ENCODE measurements at regions not wholly inside any gene's neighbourhood (a gene's known extent, or its start where the extent isn't known, plus 50 kb on each side); places are given as distances from the start of the nearest gene placed in this dataset.

DNA sequence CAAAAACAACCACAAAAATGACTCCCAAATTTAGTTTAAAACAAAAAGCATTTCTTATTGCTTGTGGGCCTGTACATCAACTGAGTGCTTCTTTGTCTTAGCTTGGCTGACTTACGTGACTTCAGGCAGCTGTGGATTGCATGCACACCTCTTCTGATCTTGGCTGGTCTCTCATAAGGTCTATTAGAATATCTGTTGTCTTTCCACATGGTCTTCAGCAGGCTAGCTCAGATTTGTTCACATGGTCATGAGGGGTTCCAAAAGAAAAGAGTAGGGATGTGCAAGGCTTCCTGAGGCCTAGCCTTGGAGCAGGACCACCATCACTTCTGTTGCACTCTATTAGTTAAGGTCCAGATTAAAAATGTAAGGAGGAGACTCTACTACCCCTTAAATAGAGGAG, 120.1 kb downstream of the LRRC70 start:
- no peaks in the 10 kb centered on the region for H3K36me3 Mint-ChIP-seq
- H3K27me3 Mint-ChIP-seq (ENCODE audit: low read depth), result no peaks in the 10 kb centered on the region; the same call in 1 of the 2 replicates
- H3K4me1 Mint-ChIP-seq, result peaks cover 11% of the 10 kb centered on the region
- ChIA-PET POLR2A (no interaction called here), CTCF (no interaction called here)
- no peak overlapping the region for H3K4me3 Mint-ChIP-seq
- ATAC-seq (no peak), DNase-seq (ENCODE audit: low spot score) (no peak)
- H3K9me3 Mint-ChIP-seq, result peaks cover 23% of the 10 kb centered on the region
- no peak overlapping the region for H3K27ac Mint-ChIP-seq
- TF ChIP-seq ARID4B (CRISPR knock-in tag; IDR thresholded peaks at IDR 0.05; ENCODE audit: borderline replicate concordance), result no peak
- peak; percentile 82 for TF ChIP-seq ZNF317 (CRISPR knock-in tag; IDR thresholded peaks at IDR 0.05; ENCODE audit: borderline replicate concordance, low read depth)
- TF ChIP-seq CREB1 (CRISPR knock-in tag; IDR thresholded peaks at IDR 0.05), result no peak
- no peak for TF ChIP-seq ZNF263 (CRISPR knock-in tag; IDR thresholded peaks at IDR 0.05; ENCODE audit: low read depth)
- TF ChIP-seq ETV6 (CRISPR knock-in tag; IDR thresholded peaks at IDR 0.05), result no peak
- no peak for TF ChIP-seq HMGXB4 (CRISPR knock-in tag; IDR thresholded peaks at IDR 0.05)
- TF ChIP-seq ZNF219 (CRISPR knock-in tag; IDR thresholded peaks at IDR 0.05; ENCODE audit: borderline replicate concordance), result no peak
- TF ChIP-seq EMX1 (CRISPR knock-in tag; IDR thresholded peaks at IDR 0.05), result no peak

DNA sequence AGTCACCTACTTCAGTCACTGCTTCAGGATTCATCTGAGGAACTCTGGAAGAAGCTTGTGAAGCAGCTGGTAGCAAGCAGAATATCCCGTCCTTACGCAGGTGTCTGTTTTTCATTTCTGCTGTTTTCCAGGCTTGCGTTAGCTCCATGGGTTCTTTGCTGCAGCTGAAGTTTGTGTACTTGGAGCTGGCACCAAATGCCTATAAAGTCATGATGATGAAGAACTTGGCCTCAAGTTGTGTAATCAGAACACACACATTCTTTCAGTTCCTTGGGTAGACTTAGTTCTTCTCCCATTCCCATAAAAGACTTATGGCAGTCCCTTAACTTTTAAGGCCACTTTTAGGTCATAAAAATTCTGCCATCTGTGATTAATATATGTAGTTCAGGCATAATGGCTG, 116.7 kb downstream of the LRRC70 start:
- Mint-ChIP-seq H3K4me3 (no peak overlapping the region), H3K27ac (no peak overlapping the region), H3K9me3 (peaks cover 23% of the 10 kb centered on the region), H3K4me1 (peaks cover 20% of the 10 kb centered on the region), H3K36me3 (no peaks in the 10 kb centered on the region), H3K27me3 (ENCODE audit: low read depth) (no peaks in the 10 kb centered on the region; the same call in 1 of the 2 replicates)
- no peak for ATAC-seq
- POLR2A ChIA-PET, result no interaction called here
- no peak for DNase-seq (ENCODE audit: low spot score)
- CTCF ChIA-PET, result no interaction called here
- TF ChIP-seq FOXP4 (CRISPR knock-in tag; IDR thresholded peaks at IDR 0.05) (no peak), E2F4 (CRISPR knock-in tag; IDR thresholded peaks at IDR 0.05; ENCODE audit: borderline replicate concordance, low read depth) (no peak), HMGXB4 (CRISPR knock-in tag; IDR thresholded peaks at IDR 0.05) (no peak), TCF7 (CRISPR knock-in tag; IDR thresholded peaks at IDR 0.05; ENCODE audit: low read depth) (no peak), ZNF263 (CRISPR knock-in tag; IDR thresholded peaks at IDR 0.05; ENCODE audit: low read depth) (no peak), ATF2 (CRISPR knock-in tag; IDR thresholded peaks at IDR 0.05; ENCODE audit: borderline replicate concordance, low read depth) (no peak), MLX (CRISPR knock-in tag; IDR thresholded peaks at IDR 0.05) (no peak), GRHL2 (CRISPR knock-in tag; IDR thresholded peaks at IDR 0.05; ENCODE audit: insufficient replicate concordance, severe bottlenecking) (no peak), JUN (CRISPR knock-in tag; IDR thresholded peaks at IDR 0.05) (no peak), FOXJ3 (CRISPR knock-in tag; IDR thresholded peaks at IDR 0.05; ENCODE audit: borderline replicate concordance) (no peak), JAZF1 (CRISPR knock-in tag; IDR thresholded peaks at IDR 0.05) (no peak), CREB1 (CRISPR knock-in tag; IDR thresholded peaks at IDR 0.05) (no peak)
- TF ChIP-seq, protein P1, sequence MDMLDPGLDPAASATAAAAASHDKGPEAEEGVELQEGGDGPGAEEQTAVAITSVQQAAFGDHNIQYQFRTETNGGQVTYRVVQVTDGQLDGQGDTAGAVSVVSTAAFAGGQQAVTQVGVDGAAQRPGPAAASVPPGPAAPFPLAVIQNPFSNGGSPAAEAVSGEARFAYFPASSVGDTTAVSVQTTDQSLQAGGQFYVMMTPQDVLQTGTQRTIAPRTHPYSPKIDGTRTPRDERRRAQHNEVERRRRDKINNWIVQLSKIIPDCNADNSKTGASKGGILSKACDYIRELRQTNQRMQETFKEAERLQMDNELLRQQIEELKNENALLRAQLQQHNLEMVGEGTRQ (CRISPR knock-in tag; IDR thresholded peaks at IDR 0.05), result no peak
